Hepatocyte (in vitro differentiated cells): ENCODE measurements at regions not wholly inside any gene's neighbourhood (a gene's known extent, or its start where the extent isn't known, plus 50 kb on each side); places are given as distances from the start of the nearest gene placed in this dataset.

Source experiments
- CTCF ChIP-seq: fragments of 200-600 bp; sonication (generic); IDR thresholded peaks from 2 replicates; pipeline ENCODE4 v1.5.1; 2016; ENCODE audit warnings: antibody characterized with exemption, mild to moderate bottlenecking; ENCODE audit not compliant: poor library complexity
- EZH2 ChIP-seq: fragments of 200-600 bp; sonication (generic); IDR thresholded peaks from 2 replicates; pipeline ENCODE4 v1.6.1; 2016; ENCODE audit warnings: antibody characterized with exemption, mild to moderate bottlenecking, borderline replicate concordance

- TF ChIP-seq EZH2, result no peak
- TF ChIP-seq CTCF, result no peak
Observed at GRCh38 chr12:126883697-126884096, 1383.3 kb upstream of the TMEM132C start.
